ENCODE measurements at regions not wholly inside any gene's neighbourhood (a gene's known extent, or its start where the extent isn't known, plus 50 kb on each side); places are given as distances from the start of the nearest gene placed in this dataset.

DNA sequence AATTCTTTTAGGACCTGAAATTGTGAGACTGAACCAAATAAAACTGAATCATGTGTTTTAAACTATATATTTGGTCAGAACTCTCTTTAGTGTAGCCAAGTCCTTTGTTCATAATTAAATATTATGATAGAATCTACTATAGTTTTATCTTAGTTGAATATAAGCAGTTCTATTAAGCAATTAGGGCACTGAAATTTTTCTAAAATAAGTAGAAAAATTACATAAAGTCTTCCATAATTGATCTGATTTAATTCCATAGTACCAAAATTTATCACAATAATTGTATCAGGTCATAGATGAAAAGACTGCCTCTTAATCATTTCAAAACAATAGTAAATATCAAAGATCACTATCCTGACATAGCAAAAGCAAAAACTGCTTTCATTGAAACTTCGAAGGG, 90.1 kb upstream of the BET1 start:
- Mint-ChIP-seq H3K4me1 (no peaks in the 10 kb centered on the region), H3K27me3 (ENCODE audit: low read depth) (no peaks in the 10 kb centered on the region), H3K27ac (no peak overlapping the region), H3K9me3 (no peaks in the 10 kb centered on the region), H3K4me3 (no peak overlapping the region), H3K36me3 (ENCODE audit: low read depth) (no peaks in the 10 kb centered on the region)
- TF ChIP-seq, protein P1, sequence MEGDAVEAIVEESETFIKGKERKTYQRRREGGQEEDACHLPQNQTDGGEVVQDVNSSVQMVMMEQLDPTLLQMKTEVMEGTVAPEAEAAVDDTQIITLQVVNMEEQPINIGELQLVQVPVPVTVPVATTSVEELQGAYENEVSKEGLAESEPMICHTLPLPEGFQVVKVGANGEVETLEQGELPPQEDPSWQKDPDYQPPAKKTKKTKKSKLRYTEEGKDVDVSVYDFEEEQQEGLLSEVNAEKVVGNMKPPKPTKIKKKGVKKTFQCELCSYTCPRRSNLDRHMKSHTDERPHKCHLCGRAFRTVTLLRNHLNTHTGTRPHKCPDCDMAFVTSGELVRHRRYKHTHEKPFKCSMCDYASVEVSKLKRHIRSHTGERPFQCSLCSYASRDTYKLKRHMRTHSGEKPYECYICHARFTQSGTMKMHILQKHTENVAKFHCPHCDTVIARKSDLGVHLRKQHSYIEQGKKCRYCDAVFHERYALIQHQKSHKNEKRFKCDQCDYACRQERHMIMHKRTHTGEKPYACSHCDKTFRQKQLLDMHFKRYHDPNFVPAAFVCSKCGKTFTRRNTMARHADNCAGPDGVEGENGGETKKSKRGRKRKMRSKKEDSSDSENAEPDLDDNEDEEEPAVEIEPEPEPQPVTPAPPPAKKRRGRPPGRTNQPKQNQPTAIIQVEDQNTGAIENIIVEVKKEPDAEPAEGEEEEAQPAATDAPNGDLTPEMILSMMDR (IDR thresholded peaks at IDR 0.05; ENCODE audit: unreplicated experiment in 3 of 3): no peak

- Mint-ChIP-seq H3K36me3 (ENCODE audit: low read depth) (no peaks in the 10 kb centered on the region), H3K27ac (no peak overlapping the region), H3K27me3 (ENCODE audit: low read depth) (no peaks in the 10 kb centered on the region), H3K4me1 (no peaks in the 10 kb centered on the region), H3K9me3 (no peaks in the 10 kb centered on the region), H3K4me3 (no peak overlapping the region)
- TF ChIP-seq, protein P1 (IDR thresholded peaks at IDR 0.05; ENCODE audit: unreplicated experiment in 3 of 3): no peak
Measured at GRCh38 chr7:94095316-94096009, 91.3 kb upstream of the BET1 start.

DNA sequence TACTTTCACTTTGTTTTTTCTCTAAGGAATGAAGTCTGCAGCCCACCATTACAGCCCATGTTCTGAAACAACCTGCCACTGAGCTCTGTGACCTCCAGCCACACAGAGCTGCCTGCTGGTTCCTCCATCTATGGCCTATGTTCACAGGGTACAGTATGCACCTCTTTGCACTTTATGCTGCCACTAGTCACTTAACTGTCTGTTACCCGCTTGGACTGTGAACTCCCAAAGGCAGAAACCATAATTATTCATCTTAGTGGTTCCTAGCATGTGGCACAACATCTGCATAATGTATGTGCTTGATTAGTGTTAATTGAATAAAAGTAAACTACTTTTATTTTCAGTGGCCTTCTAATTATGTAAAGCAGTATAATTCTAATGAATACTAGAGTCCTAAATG, 95.5 kb upstream of the BET1 start:
- no peak overlapping the region for H3K27ac Mint-ChIP-seq
- H3K4me1 Mint-ChIP-seq: no peaks in the 10 kb centered on the region
- no peaks in the 10 kb centered on the region for H3K27me3 Mint-ChIP-seq (ENCODE audit: low read depth)
- TF ChIP-seq, protein P1 (IDR thresholded peaks at IDR 0.05; ENCODE audit: unreplicated experiment in 3 of 3): no peak
- no peak overlapping the region for H3K4me3 Mint-ChIP-seq
- H3K36me3 Mint-ChIP-seq (ENCODE audit: low read depth): no peaks in the 10 kb centered on the region
- no peaks in the 10 kb centered on the region for H3K9me3 Mint-ChIP-seq

DNA sequence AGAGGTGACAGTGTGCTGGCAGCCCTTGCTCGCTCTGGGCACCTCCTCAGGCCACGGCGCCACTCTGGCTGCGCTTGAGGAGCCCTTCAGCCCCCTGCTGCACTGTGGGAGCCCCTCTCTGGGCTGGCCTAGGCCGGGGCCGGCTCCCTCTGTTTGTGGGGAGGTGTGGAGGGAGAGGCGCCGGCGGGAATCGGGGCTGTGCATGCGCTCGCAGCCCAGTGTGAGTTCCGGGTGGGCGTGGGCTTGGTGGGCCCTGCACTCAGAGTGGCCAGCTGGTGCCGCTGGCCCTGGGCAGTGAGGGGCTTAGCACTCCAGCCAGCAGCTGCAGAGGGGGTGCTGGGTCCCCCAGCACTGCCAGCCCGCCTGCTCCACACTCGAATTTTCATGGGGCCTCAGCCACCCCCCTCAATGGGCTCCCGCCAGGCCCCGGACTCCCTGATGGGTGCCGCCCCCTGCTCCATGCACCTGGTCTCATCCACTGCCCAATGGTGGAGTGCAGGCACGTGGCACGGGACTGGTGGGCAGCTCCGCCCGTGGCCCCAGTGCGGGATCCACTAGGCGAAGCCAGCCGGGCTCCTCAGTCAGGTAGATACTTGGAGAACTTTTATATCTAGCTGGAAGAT, 96.7 kb upstream of the BET1 start:
- Mint-ChIP-seq H3K27ac (no peak overlapping the region), H3K36me3 (ENCODE audit: low read depth) (no peaks in the 10 kb centered on the region), H3K27me3 (ENCODE audit: low read depth) (no peaks in the 10 kb centered on the region), H3K9me3 (no peaks in the 10 kb centered on the region), H3K4me1 (no peaks in the 10 kb centered on the region), H3K4me3 (no peak overlapping the region)
- TF ChIP-seq, protein P1 (IDR thresholded peaks at IDR 0.05; ENCODE audit: unreplicated experiment in 3 of 3): no peak

GRCh38 chr7:94104301-94104700, 100.1 kb upstream of the BET1 start:
- TF ChIP-seq, protein P1 (IDR thresholded peaks at IDR 0.05; ENCODE audit: unreplicated experiment in 3 of 3): no peak
- Mint-ChIP-seq H3K36me3 (ENCODE audit: low read depth) (no peaks in the 10 kb centered on the region), H3K27ac (no peak overlapping the region), H3K27me3 (ENCODE audit: low read depth) (no peaks in the 10 kb centered on the region), H3K4me1 (no peaks in the 10 kb centered on the region), H3K4me3 (no peak overlapping the region), H3K9me3 (no peaks in the 10 kb centered on the region)

GRCh38 chr7:94109556-94109955, 105.4 kb upstream of the BET1 start:
- no peak overlapping the region for H3K27ac Mint-ChIP-seq
- no peaks in the 10 kb centered on the region for H3K27me3 Mint-ChIP-seq (ENCODE audit: low read depth)
- H3K36me3 Mint-ChIP-seq (ENCODE audit: low read depth): no peaks in the 10 kb centered on the region
- H3K9me3 Mint-ChIP-seq: no peaks in the 10 kb centered on the region
- no peak overlapping the region for H3K4me3 Mint-ChIP-seq
- no peaks in the 10 kb centered on the region for H3K4me1 Mint-ChIP-seq
- TF ChIP-seq, protein P1 (IDR thresholded peaks at IDR 0.05; ENCODE audit: unreplicated experiment in 3 of 3): no peak

All from nephron (organoid).